Uterus (tissue), 3 donors: ENCODE measurements at regions not wholly inside any gene's neighbourhood (a gene's known extent, or its start where the extent isn't known, plus 50 kb on each side); places are given as distances from the start of the nearest gene placed in this dataset.

ENCODE experiments used
- DNase-seq, 2 donors: peaks; one replicate each; pipeline ENCODE4 v3.0.0-alpha.2; 2019 to 2020
- H3K27ac ChIP-seq, 2 donors: fragments of 200-600 bp; sonication (generic); 1 replicate in 1 of 2; 2 replicates in 1 of 2; pipeline ENCODE4 v1.5.1; 2016 to 2018
- H3K27me3 ChIP-seq, 2 donors: fragments of 200-600 bp; sonication (generic); one replicate each; pipeline ENCODE4 v1.5.1; 2018 to 2019; ENCODE audit warnings: control low read depth in 1 of 2
- H3K36me3 ChIP-seq, 2 donors: fragments of 200-600 bp; sonication (generic); one replicate each; pipeline ENCODE4 v1.5.1; 2019; ENCODE audit warnings: control low read depth in 1 of 2
- H3K4me1 ChIP-seq, 2 donors: fragments of 200-600 bp; sonication (generic); one replicate each; pipeline ENCODE4 v1.5.1; 2018 to 2019; ENCODE audit warnings: control low read depth in 1 of 2
- H3K4me3 ChIP-seq, 2 donors: fragments of 200-600 bp; sonication (generic); 1 replicate in 1 of 2; 2 replicates in 1 of 2; pipeline ENCODE4 v1.5.1; 2018 to 2019; ENCODE audit warnings: mild to moderate bottlenecking in 1 of 2
- H3K9me3 ChIP-seq, 2 donors: fragments of 200-600 bp; sonication (generic); one replicate each; pipeline ENCODE4 v1.5.1; 2019; ENCODE audit warnings: control low read depth in 1 of 2
- POLR2A ChIP-seq, 2 donors: fragments of 450-650 bp; IDR thresholded peaks; one replicate each; pipeline ENCODE4 v1.6.1; 2016; ENCODE audit warnings: antibody characterized with exemption in 2 of 2, mild to moderate bottlenecking in 1 of 2, moderate library complexity in 1 of 2
- intact Hi-C: fragments of 100-400 bp; cut with DNase I; formaldehyde crosslinking; loops from one replicate; pipeline ENCODE4 v1.15.1; 2023; ENCODE audit warnings: low total_unique reads
- TF ChIP-seq, protein P1 (sequence below), 4 experiments: fragments of 200-600 bp in 2 of 4; fragments of 450-650 bp in 2 of 4; sonication (generic) in 2 of 4; IDR thresholded peaks; one replicate each; pipeline ENCODE4 v1.5.1; 2016 to 2019; ENCODE audit warnings: antibody characterized with exemption in 4 of 4, mild to moderate bottlenecking in 2 of 4, moderate library complexity in 1 of 4
- donor health status: DM: yes; HTN: yes; CAD: no.

DNA sequence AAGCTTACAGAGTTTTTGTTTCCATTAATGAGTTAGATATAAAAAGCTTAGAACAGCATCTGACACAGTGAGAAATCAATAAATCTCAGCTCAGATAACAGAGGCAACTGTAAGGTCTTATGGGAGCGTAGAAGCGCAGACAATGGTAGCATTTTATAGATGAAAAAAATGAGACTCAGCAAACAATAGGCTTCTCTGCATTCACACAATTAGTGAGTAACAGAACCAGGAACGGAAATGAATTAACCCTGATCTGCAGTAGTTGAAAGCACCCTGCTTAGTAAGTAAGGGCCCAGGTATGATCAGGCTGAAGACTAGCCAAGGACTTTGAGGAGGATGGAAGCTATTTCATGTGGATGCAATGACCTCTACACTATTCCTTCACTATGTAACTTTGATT lies 147.2 kb upstream of the EYA4 start:
- no peak overlapping the region for H3K27ac ChIP-seq
- no peaks in the 10 kb centered on the region for H3K36me3 ChIP-seq
- intact Hi-C loops: no loop called here
- H3K4me3 ChIP-seq: no peak overlapping the region
- H3K27me3 ChIP-seq: no peaks in the 10 kb centered on the region
- H3K4me1 ChIP-seq: no peaks in the 10 kb centered on the region
- DNase-seq: no peak
- TF ChIP-seq, protein P1, sequence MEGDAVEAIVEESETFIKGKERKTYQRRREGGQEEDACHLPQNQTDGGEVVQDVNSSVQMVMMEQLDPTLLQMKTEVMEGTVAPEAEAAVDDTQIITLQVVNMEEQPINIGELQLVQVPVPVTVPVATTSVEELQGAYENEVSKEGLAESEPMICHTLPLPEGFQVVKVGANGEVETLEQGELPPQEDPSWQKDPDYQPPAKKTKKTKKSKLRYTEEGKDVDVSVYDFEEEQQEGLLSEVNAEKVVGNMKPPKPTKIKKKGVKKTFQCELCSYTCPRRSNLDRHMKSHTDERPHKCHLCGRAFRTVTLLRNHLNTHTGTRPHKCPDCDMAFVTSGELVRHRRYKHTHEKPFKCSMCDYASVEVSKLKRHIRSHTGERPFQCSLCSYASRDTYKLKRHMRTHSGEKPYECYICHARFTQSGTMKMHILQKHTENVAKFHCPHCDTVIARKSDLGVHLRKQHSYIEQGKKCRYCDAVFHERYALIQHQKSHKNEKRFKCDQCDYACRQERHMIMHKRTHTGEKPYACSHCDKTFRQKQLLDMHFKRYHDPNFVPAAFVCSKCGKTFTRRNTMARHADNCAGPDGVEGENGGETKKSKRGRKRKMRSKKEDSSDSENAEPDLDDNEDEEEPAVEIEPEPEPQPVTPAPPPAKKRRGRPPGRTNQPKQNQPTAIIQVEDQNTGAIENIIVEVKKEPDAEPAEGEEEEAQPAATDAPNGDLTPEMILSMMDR (IDR thresholded peaks at IDR 0.05): no peak
- no peak for TF ChIP-seq POLR2A (IDR thresholded peaks at IDR 0.05)
- no peaks in the 10 kb centered on the region for H3K9me3 ChIP-seq

DNA sequence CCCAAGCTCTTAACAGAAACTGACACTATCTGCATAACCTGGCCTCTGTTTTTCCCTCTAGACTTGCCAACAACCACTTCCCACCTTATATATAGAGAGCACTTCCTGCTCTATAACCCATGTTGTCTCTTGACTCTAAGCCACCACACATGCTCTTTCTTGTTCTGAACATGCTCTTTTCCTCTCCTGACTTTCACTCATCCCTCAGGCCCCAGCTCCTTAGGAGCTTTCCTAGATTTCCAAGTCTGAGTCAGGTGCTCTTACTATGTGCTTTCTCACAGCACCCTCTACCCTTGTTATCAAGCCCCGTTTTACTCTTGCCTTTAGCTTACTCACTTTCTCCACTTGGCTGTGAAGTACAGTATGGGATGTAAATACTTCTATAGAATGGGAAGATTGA lies 143.9 kb upstream of the EYA4 start:
- intact Hi-C loops: no loop called here
- Histone ChIP-seq H3K4me1 (no peaks in the 10 kb centered on the region), H3K9me3 (no peaks in the 10 kb centered on the region)

DNA sequence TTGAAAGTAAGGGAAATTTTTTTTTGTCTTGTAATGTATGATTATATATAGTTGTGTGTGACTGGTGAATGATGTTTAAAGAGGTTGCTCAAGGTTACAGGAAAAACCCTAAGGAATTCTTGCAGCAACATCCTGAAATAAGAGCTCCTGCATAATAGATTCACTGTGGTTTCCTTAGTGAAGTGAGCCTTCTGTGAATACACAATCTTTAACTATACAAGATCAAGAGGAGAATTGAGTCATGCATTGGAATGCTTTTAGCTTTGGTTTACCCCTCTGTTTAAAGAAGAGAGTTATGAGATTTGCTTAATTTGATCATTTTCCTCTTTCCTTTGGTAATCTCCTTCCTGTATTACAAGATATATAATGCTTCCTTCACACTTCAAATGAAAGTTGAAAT lies 141.6 kb upstream of the EYA4 start:
- intact Hi-C loops: no loop called here

More for the DNA sequence above, 143.9 kb upstream of the EYA4 start:
- H3K4me3 ChIP-seq: no peak overlapping the region
- no peak for DNase-seq
- no peaks in the 10 kb centered on the region for H3K27me3 ChIP-seq
- no peaks in the 10 kb centered on the region for H3K36me3 ChIP-seq
- no peak overlapping the region for H3K27ac ChIP-seq
- TF ChIP-seq POLR2A (IDR thresholded peaks at IDR 0.05): no peak
- TF ChIP-seq, protein P1 (IDR thresholded peaks at IDR 0.05): no peak

DNA sequence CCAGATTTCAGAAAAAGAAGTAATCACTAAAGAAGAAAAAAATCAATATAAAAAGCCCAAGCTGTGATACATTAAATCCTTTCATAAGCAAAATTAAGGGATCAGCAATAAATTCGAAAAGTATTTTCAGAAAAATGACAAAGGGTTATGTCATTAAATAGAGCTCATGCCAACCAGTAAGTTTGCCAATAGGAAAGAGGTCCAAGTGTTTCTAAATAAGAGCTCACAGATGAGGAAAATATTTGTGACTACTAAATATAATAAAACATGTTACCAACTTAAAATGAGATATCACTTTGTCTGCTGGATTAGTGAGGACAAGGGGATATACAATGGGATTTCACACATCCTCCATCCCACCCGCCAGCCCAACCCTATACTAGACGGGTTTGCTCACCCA lies 140.3 kb upstream of the EYA4 start:
- no peaks in the 10 kb centered on the region for H3K4me1 ChIP-seq
- H3K4me3 ChIP-seq: no peak overlapping the region
- no peaks in the 10 kb centered on the region for H3K27me3 ChIP-seq
- H3K36me3 ChIP-seq: no peaks in the 10 kb centered on the region
- TF ChIP-seq, protein P1 (IDR thresholded peaks at IDR 0.05): no peak
- H3K9me3 ChIP-seq: no peaks in the 10 kb centered on the region
- H3K27ac ChIP-seq: no peak overlapping the region
- no peak for DNase-seq
- intact Hi-C loops: no loop called here

More for the DNA sequence above, 141.6 kb upstream of the EYA4 start:
- TF ChIP-seq, protein P1 (IDR thresholded peaks at IDR 0.05): no peak
- no peak for TF ChIP-seq POLR2A (IDR thresholded peaks at IDR 0.05)
- Histone ChIP-seq H3K4me3 (no peak overlapping the region), H3K27ac (no peak overlapping the region), H3K27me3 (no peaks in the 10 kb centered on the region), H3K4me1 (no peaks in the 10 kb centered on the region), H3K9me3 (no peaks in the 10 kb centered on the region), H3K36me3 (no peaks in the 10 kb centered on the region)
- DNase-seq: no peak

DNA sequence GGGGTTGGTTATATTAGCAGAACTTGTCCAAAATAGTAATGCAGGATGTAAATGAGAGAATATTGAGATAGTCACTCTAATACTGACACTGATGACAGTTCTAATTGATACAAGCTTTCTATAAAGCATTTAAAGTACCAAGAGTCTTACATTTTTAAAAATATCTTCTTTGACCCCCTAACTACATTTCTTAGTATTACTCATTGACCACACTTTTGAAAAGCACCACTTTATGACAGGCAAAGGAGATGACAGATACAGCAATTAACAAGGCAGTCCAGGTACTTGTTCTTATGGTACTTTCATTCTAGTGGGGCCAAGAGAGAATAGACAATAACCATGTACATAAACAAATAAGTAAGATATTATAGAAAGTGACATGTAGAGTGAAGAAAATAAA lies 139.4 kb upstream of the EYA4 start:
- no peak overlapping the region for H3K27ac ChIP-seq
- intact Hi-C loops: no loop called here
- H3K36me3 ChIP-seq: no peaks in the 10 kb centered on the region
- H3K9me3 ChIP-seq: no peaks in the 10 kb centered on the region
- TF ChIP-seq, protein P1 (IDR thresholded peaks at IDR 0.05): no peak
- TF ChIP-seq POLR2A (IDR thresholded peaks at IDR 0.05): no peak
- no peak for DNase-seq
- H3K27me3 ChIP-seq: no peaks in the 10 kb centered on the region
- H3K4me3 ChIP-seq: no peak overlapping the region
- H3K4me1 ChIP-seq: no peaks in the 10 kb centered on the region
